Liver (tissue), 3 donors: ENCODE measurements at regions not wholly inside any gene's neighbourhood (a gene's known extent, or its start where the extent isn't known, plus 50 kb on each side); places are given as distances from the start of the nearest gene placed in this dataset.

Source experiments
- FOXA2 ChIP-seq: IDR thresholded peaks from 2 replicates; pipeline ENCODE4 v1.6.1; 2016; ENCODE audit warnings: antibody characterized with exemption
- JUND ChIP-seq, 2 donors: IDR thresholded peaks; 2 replicates each; pipeline ENCODE4 v1.6.1; 2016; ENCODE audit warnings: antibody characterized with exemption in 2 of 2
- REST ChIP-seq: IDR thresholded peaks from 2 replicates; pipeline ENCODE4 v1.6.1; 2016; ENCODE audit warnings: antibody characterized with exemption, mild to moderate bottlenecking
- TF ChIP-seq, protein P1 (sequence below): IDR thresholded peaks from 2 replicates; pipeline ENCODE4 v1.6.1; 2016; ENCODE audit warnings: antibody characterized with exemption
- TF ChIP-seq, protein P2 (sequence below): fragments of 150-350 bp; IDR thresholded peaks from 2 replicates; pipeline ENCODE4 v1.5.1; 2017; ENCODE audit warnings: improper control_type of control experiment, low read depth, low read length; ENCODE audit not compliant: missing input control
- donor health status: healthy.
- donor health status: healthy.

GRCh38 chr5:130526708-130527107 is 622.4 kb downstream of the CHSY3 start:
- no peak for TF ChIP-seq REST
- TF ChIP-seq, protein P1, sequence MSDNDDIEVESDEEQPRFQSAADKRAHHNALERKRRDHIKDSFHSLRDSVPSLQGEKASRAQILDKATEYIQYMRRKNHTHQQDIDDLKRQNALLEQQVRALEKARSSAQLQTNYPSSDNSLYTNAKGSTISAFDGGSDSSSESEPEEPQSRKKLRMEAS, result no peak
- TF ChIP-seq, protein P2, sequence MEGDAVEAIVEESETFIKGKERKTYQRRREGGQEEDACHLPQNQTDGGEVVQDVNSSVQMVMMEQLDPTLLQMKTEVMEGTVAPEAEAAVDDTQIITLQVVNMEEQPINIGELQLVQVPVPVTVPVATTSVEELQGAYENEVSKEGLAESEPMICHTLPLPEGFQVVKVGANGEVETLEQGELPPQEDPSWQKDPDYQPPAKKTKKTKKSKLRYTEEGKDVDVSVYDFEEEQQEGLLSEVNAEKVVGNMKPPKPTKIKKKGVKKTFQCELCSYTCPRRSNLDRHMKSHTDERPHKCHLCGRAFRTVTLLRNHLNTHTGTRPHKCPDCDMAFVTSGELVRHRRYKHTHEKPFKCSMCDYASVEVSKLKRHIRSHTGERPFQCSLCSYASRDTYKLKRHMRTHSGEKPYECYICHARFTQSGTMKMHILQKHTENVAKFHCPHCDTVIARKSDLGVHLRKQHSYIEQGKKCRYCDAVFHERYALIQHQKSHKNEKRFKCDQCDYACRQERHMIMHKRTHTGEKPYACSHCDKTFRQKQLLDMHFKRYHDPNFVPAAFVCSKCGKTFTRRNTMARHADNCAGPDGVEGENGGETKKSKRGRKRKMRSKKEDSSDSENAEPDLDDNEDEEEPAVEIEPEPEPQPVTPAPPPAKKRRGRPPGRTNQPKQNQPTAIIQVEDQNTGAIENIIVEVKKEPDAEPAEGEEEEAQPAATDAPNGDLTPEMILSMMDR, result no peak
- TF ChIP-seq JUND (IDR thresholded peaks at IDR 0.05), result no peak
- TF ChIP-seq FOXA2, result no peak
